22Rv1 (cell line): ENCODE measurements at regions not wholly inside any gene's neighbourhood (a gene's known extent, or its start where the extent isn't known, plus 50 kb on each side); places are given as distances from the start of the nearest gene placed in this dataset.
"Not testable (repeated sequence)": the region's sequence is repeated elsewhere in the genome, so short reads cannot be mapped to it uniquely, and the experiment has no call there.

ENCODE experiments used
- H3K27ac ChIP-seq: fragments of 450-650 bp; 2 replicates; pipeline ENCODE4 v1.5.1; 2017
- CTCF ChIP-seq: fragments of 450-650 bp; IDR thresholded peaks from 2 replicates; pipeline ENCODE4 v1.5.1; 2017; ENCODE audit warnings: mild to moderate bottlenecking
- ZFX ChIP-seq: fragments of 450-650 bp; IDR thresholded peaks from 2 replicates; pipeline ENCODE4 v1.6.1; 2017; ENCODE audit warnings: antibody characterized with exemption, borderline replicate concordance

GRCh38 chrX:51006064-51006463, 95.5 kb downstream of the BMP15 start:
- no peak for TF ChIP-seq CTCF
- no peak for TF ChIP-seq ZFX
- H3K27ac ChIP-seq = no peak overlapping the region

- TF ChIP-seq ZFX = no peak
- no peak for TF ChIP-seq CTCF
- no peak overlapping the region for H3K27ac ChIP-seq
These were observed 113.7 kb downstream of the BMP15 start for GRCh38 chrX:51024106-51024696.

- TF ChIP-seq ZFX = no peak
- TF ChIP-seq CTCF = no peak
- H3K27ac ChIP-seq = no peak overlapping the region
These were observed 116.3 kb downstream of the BMP15 start for GRCh38 chrX:51026862-51027261.

GRCh38 chrX:51035746-51036145, 125.2 kb downstream of the BMP15 start:
- TF ChIP-seq ZFX (no peak), CTCF (no peak)
- H3K27ac ChIP-seq = no peak overlapping the region

GRCh38 chrX:51047950-51048349, 137.4 kb downstream of the BMP15 start:
- TF ChIP-seq CTCF = no peak
- no peak overlapping the region for H3K27ac ChIP-seq

- no peak for TF ChIP-seq ZFX
- no peak for TF ChIP-seq CTCF
- no peak overlapping the region for H3K27ac ChIP-seq
These were observed 143.2 kb downstream of the BMP15 start for GRCh38 chrX:51053741-51054140.

GRCh38 chrX:51098046-51098445, 187.5 kb downstream of the BMP15 start:
- TF ChIP-seq ZFX (no peak), CTCF (no peak)
- H3K27ac ChIP-seq = no peak overlapping the region

GRCh38 chrX:51119058-51119926, 208.8 kb downstream of the BMP15 start:
- H3K27ac ChIP-seq = not testable (repeated sequence)

- not testable (repeated sequence) for H3K27ac ChIP-seq
These were observed 206.9 kb upstream of the NUDT10 start for GRCh38 chrX:51125743-51126142.
